K562 (cell line): ENCODE measurements at regions not wholly inside any gene's neighbourhood (a gene's known extent, or its start where the extent isn't known, plus 50 kb on each side); places are given as distances from the start of the nearest gene placed in this dataset.

Experiments used
- CUX1 ChIP-seq: fragments of 200-800 bp; sonication (Bioruptor generic); IDR thresholded peaks from 2 replicates; pipeline ENCODE4 v1.6.1; 2016; ENCODE audit warnings: missing genetic modification characterization, missing compliant biosample characterization
- EGR1 ChIP-seq: fragments of 450-650 bp; conservative IDR thresholded peaks from 2 replicates; pipeline ENCODE4 v1.6.1; 2017; ENCODE audit warnings: mild to moderate bottlenecking
- HES1 ChIP-seq: fragments of 450-650 bp; IDR thresholded peaks from 2 replicates; pipeline ENCODE4 v1.6.1; 2016; ENCODE audit warnings: low read depth, mild to moderate bottlenecking, moderate library complexity
- SOX6 ChIP-seq: fragments of 450-650 bp; IDR thresholded peaks from 2 replicates; pipeline ENCODE4 v1.6.1; 2014; ENCODE audit warnings: mild to moderate bottlenecking
- STAT5B ChIP-seq: fragments of 250-450 bp; sonication (Bioruptor Pico); IDR thresholded peaks from 2 replicates; pipeline ENCODE4 v1.8.0; 2021; ENCODE audit warnings: mild to moderate bottlenecking, inconsistent platforms
- ZNF134 ChIP-seq: fragments of 250-450 bp; sonication (Bioruptor Pico); conservative IDR thresholded peaks from 2 replicates; pipeline ENCODE4 v1.4.0; 2020
- ZNF436 ChIP-seq: fragments of 250-450, 450-650 bp; sonication (Bioruptor Pico); formaldehyde crosslinking; IDR thresholded peaks from 2 replicates; pipeline ENCODE4 v1.7.0; 2020; ENCODE audit warnings: mild to moderate bottlenecking
- ZNF583 ChIP-seq: fragments of 250-450 bp; sonication (Bioruptor Pico); IDR thresholded peaks from 2 replicates; pipeline ENCODE4 v1.4.0; 2020

- TF ChIP-seq ZNF436 (CRISPR knock-in tag), result no peak
- TF ChIP-seq CUX1, result no peak
- TF ChIP-seq EGR1, result no peak
- no peak for TF ChIP-seq ZNF583
- TF ChIP-seq HES1, result no peak
- no peak for TF ChIP-seq ZNF134 (CRISPR knock-in tag)
- no peak for TF ChIP-seq SOX6
- TF ChIP-seq STAT5B (CRISPR knock-in tag), result no peak
These were observed 139.6 kb downstream of the RFC3 start (continued) for GRCh38 chr13:33957497-33957905.
